ENCODE measurements at regions not wholly inside any gene's neighbourhood (a gene's known extent, or its start where the extent isn't known, plus 50 kb on each side); places are given as distances from the start of the nearest gene placed in this dataset.

DNA sequence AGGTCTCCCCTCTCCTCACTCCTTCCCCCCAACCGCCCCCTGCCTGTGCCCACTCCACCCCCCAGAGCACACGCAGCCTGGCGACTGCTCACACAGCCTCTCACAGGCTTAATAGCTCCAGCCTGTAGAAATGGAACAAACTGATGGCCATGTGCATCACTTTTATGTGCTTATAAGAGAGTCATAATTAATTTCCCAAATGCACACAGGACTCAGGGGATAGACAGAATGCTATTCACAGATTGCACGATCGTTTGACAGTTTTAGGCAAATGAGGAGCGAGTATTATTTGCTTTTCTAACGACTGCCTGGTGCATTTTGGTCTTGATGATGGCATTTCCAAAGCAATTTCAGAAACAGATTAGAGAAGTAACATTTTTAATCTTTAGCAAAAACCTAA lies 97.7 kb upstream of the VSTM2B start:
- Histone ChIP-seq H3K27ac (ENCODE audit: low read depth, low read length) (no peak overlapping the region), H3K9me3 (ENCODE audit: control insufficient read depth in 1 of 2, insufficient read depth in 1 of 2, low read depth in 1 of 2, low read length in 2 of 2) (no peaks in the 10 kb centered on the region)

GRCh38 chr19:29429021-29429420 lies 96.8 kb upstream of the VSTM2B start:
- ATAC-seq = no peak
- no peak for DNase-seq (ENCODE audit: low read depth, low spot score)
- BruUV-seq (replicated peaks) = no TSS peak
- no peak overlapping the region for H3K27ac ChIP-seq (ENCODE audit: low read depth, low read length)
- 0 out of 4 replicates have a peak, but pooled peaks cover 0 to under 1% of the 10 kb centered on the region in 2 experiments for H3K4me1 ChIP-seq (ENCODE audit: control insufficient read depth in 1 of 2, insufficient read depth in 2 of 2, low read length in 2 of 2)
- H3K4me3 ChIP-seq (replicated peaks in 1 of 2; ENCODE audit: low read depth in 1 of 2, low read length in 2 of 2) = no peak overlapping the region
- no peak overlapping the region for H2AFZ ChIP-seq (ENCODE audit: low read depth, low read length, poor library complexity, severe bottlenecking)
- ChIA-PET RAD21 (ENCODE audit: low non-redundant PET in 1 of 2, low total read pairs in 2 of 2, uncharacterized antibody in 2 of 2, unreplicated experiment in 2 of 2) (no interaction called here), POLR2A (no interaction called here), CTCF (no interaction called here)
- H4K20me1 ChIP-seq (ENCODE audit: insufficient read depth) = no peaks in the 10 kb centered on the region
- H3K27me3 ChIP-seq (ENCODE audit: insufficient read depth, low read length) = peaks cover 4% of the 10 kb centered on the region; the same call in 1 of the 2 replicates
- H3K4me2 ChIP-seq (ENCODE audit: low read length) = no peak overlapping the region
- H3K9me2 ChIP-seq (ENCODE audit: insufficient read depth) = no peaks in the 10 kb centered on the region
- intact Hi-C loops (cut with micrococcal nuclease) = no loop called here
- H3K9me3 ChIP-seq (ENCODE audit: control insufficient read depth in 1 of 2, insufficient read depth in 1 of 2, low read depth in 1 of 2, low read length in 2 of 2) = no peaks in the 10 kb centered on the region
- no peaks in the 10 kb centered on the region for H3K36me3 ChIP-seq (ENCODE audit: control insufficient read depth in 1 of 2, insufficient read depth in 2 of 2, low read length in 2 of 2)
- no peaks in the 10 kb centered on the region for H3K79me2 ChIP-seq (ENCODE audit: insufficient read depth, low read length)
- H3K9ac ChIP-seq (ENCODE audit: low read length) = no peak overlapping the region
- TF ChIP-seq RAD21 (IDR thresholded peaks at IDR 0.05; ENCODE audit: low read depth) = no peak
- TF ChIP-seq ZBTB33 (IDR thresholded peaks at IDR 0.05; ENCODE audit: extremely low read depth, insufficient replicate concordance, low read length) = no peak
- no peak for TF ChIP-seq SP1 (IDR thresholded peaks at IDR 0.05; ENCODE audit: low read depth)
- TF ChIP-seq JUND (IDR thresholded peaks at IDR 0.05) = no peak
- no peak for TF ChIP-seq YY1 (IDR thresholded peaks at IDR 0.05; ENCODE audit: extremely low read depth, insufficient replicate concordance, low read depth, low read length)
- TF ChIP-seq TCF7L2 (IDR thresholded peaks at IDR 0.05; ENCODE audit: borderline replicate concordance, extremely low read depth, insufficient read depth, insufficient read length) = no peak
- TF ChIP-seq EGR1 (IDR thresholded peaks at IDR 0.05; ENCODE audit: low read depth) = no peak
- no peak for TF ChIP-seq MAX (IDR thresholded peaks at IDR 0.05)
- no peak for TF ChIP-seq FOSL1 (IDR thresholded peaks at IDR 0.05; ENCODE audit: low read depth)
- no peak for TF ChIP-seq EZH2phosphoT487 (IDR thresholded peaks at IDR 0.05; ENCODE audit: borderline replicate concordance)
- TF ChIP-seq, protein P1, sequence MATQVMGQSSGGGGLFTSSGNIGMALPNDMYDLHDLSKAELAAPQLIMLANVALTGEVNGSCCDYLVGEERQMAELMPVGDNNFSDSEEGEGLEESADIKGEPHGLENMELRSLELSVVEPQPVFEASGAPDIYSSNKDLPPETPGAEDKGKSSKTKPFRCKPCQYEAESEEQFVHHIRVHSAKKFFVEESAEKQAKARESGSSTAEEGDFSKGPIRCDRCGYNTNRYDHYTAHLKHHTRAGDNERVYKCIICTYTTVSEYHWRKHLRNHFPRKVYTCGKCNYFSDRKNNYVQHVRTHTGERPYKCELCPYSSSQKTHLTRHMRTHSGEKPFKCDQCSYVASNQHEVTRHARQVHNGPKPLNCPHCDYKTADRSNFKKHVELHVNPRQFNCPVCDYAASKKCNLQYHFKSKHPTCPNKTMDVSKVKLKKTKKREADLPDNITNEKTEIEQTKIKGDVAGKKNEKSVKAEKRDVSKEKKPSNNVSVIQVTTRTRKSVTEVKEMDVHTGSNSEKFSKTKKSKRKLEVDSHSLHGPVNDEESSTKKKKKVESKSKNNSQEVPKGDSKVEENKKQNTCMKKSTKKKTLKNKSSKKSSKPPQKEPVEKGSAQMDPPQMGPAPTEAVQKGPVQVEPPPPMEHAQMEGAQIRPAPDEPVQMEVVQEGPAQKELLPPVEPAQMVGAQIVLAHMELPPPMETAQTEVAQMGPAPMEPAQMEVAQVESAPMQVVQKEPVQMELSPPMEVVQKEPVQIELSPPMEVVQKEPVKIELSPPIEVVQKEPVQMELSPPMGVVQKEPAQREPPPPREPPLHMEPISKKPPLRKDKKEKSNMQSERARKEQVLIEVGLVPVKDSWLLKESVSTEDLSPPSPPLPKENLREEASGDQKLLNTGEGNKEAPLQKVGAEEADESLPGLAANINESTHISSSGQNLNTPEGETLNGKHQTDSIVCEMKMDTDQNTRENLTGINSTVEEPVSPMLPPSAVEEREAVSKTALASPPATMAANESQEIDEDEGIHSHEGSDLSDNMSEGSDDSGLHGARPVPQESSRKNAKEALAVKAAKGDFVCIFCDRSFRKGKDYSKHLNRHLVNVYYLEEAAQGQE (IDR thresholded peaks at IDR 0.05; ENCODE audit: low read depth) = no peak

More for the DNA sequence above, 97.7 kb upstream of the VSTM2B start:
- no peaks in the 10 kb centered on the region for H3K4me1 ChIP-seq (ENCODE audit: control insufficient read depth in 1 of 2, insufficient read depth in 2 of 2, low read length in 2 of 2)
- no peak overlapping the region for H3K4me3 ChIP-seq (replicated peaks in 1 of 2; ENCODE audit: low read depth in 1 of 2, low read length in 2 of 2)
- no peaks in the 10 kb centered on the region for H3K36me3 ChIP-seq (ENCODE audit: control insufficient read depth in 1 of 2, insufficient read depth in 2 of 2, low read length in 2 of 2)
- no peaks in the 10 kb centered on the region for H3K9me2 ChIP-seq (ENCODE audit: insufficient read depth)
- no peak for TF ChIP-seq POLR2AphosphoS5 (IDR thresholded peaks at IDR 0.05; ENCODE audit: low read depth, low read length)
- no peak for TF ChIP-seq EZH2phosphoT487 (IDR thresholded peaks at IDR 0.05; ENCODE audit: borderline replicate concordance)
- TF ChIP-seq SRF (IDR thresholded peaks at IDR 0.05; ENCODE audit: low read depth) = no peak
- TF ChIP-seq CEBPB (IDR thresholded peaks at IDR 0.05; ENCODE audit: low read depth) = no peak
- no peak for TF ChIP-seq FOSL1 (IDR thresholded peaks at IDR 0.05; ENCODE audit: low read depth)
- no peak for TF ChIP-seq MAX (IDR thresholded peaks at IDR 0.05)
- TF ChIP-seq POLR2A (IDR thresholded peaks at IDR 0.05; ENCODE audit: borderline replicate concordance, extremely low read depth, insufficient read depth, insufficient read length) = no peak
- TF ChIP-seq SIN3A (IDR thresholded peaks at IDR 0.05; ENCODE audit: low read depth) = no peak
- TF ChIP-seq JUND (IDR thresholded peaks at IDR 0.05) = no peak
- TF ChIP-seq ZNF274 (IDR thresholded peaks at IDR 0.05; ENCODE audit: low read depth, low read length) = no peak
- BruUV-seq (replicated peaks) = no TSS peak
- ChIA-PET RAD21 (ENCODE audit: low non-redundant PET in 1 of 2, low total read pairs in 2 of 2, uncharacterized antibody in 2 of 2, unreplicated experiment in 2 of 2) (no interaction called here), POLR2A (no interaction called here), CTCF (no interaction called here)
- H4K20me1 ChIP-seq (ENCODE audit: insufficient read depth) = no peaks in the 10 kb centered on the region
- peaks cover 4% of the 10 kb centered on the region; the same call in 1 of the 2 replicates for H3K27me3 ChIP-seq (ENCODE audit: insufficient read depth, low read length)
- no peak overlapping the region for H3K4me2 ChIP-seq (ENCODE audit: low read length)
- no peak for ATAC-seq
- DNase-seq (ENCODE audit: low read depth, low spot score) = no peak
- H2AFZ ChIP-seq (ENCODE audit: low read depth, low read length, poor library complexity, severe bottlenecking) = no peak overlapping the region
- intact Hi-C loops (cut with micrococcal nuclease) = no loop called here
- H3K9ac ChIP-seq (ENCODE audit: low read length) = no peak overlapping the region
- no peaks in the 10 kb centered on the region for H3K79me2 ChIP-seq (ENCODE audit: insufficient read depth, low read length)
